GM23338 (cell line): ENCODE measurements at regions not wholly inside any gene's neighbourhood (a gene's known extent, or its start where the extent isn't known, plus 50 kb on each side); places are given as distances from the start of the nearest gene placed in this dataset.

Experiments used
- ATAC-seq: fragments of 200-7000 bp; cut with Tn5 transposase; 3 replicates; pipeline ENCODE4 v1.9.1; 2020
- DNase-seq: peaks from one replicate; pipeline ENCODE4 v3.0.0-alpha.2; 2015; ENCODE audit warnings: low spot score
- H2AFZ ChIP-seq: fragments of 200-600 bp; sonication (generic); 2 replicates; pipeline ENCODE4 v1.8.0; 2016; ENCODE audit warnings: antibody characterized with exemption, mild to moderate bottlenecking, moderate library complexity
- H3F3A ChIP-seq: fragments of 200-600 bp; sonication (generic); replicated peaks from 2 replicates; pipeline ENCODE4 v1.8.0; 2017; ENCODE audit warnings: antibody characterized with exemption, mixed run types, low read depth
- H3K27ac ChIP-seq: fragments of 200-600 bp; sonication (generic); 2 replicates; pipeline ENCODE4 v1.6.1; 2016; ENCODE audit warnings: low read depth
- H3K27me3 ChIP-seq: fragments of 200-600 bp; sonication (generic); 2 replicates; pipeline ENCODE4 v1.8.0; 2016; ENCODE audit warnings: mild to moderate bottlenecking, mixed run types, moderate library complexity; ENCODE audit not compliant: insufficient read depth
- H3K36me3 ChIP-seq: fragments of 200-600 bp; sonication (generic); 2 replicates; pipeline ENCODE4 v1.8.0; 2016; ENCODE audit warnings: mild to moderate bottlenecking; ENCODE audit not compliant: insufficient read depth
- H3K4me1 ChIP-seq: fragments of 200-600 bp; sonication (generic); 2 replicates; pipeline ENCODE4 v1.8.0; 2016; ENCODE audit warnings: mild to moderate bottlenecking, moderate library complexity; ENCODE audit not compliant: insufficient read depth
- H3K4me2 ChIP-seq: fragments of 200-600 bp; sonication (generic); 2 replicates; pipeline ENCODE4 v1.7.1; 2017; ENCODE audit warnings: mixed run types
- H3K4me3 ChIP-seq: fragments of 200-600 bp; sonication (generic); 2 replicates; pipeline ENCODE4 v1.6.1; 2016; ENCODE audit warnings: mixed run types
- H3K79me2 ChIP-seq: fragments of 200-600 bp; sonication (generic); replicated peaks from 2 replicates; pipeline ENCODE4 v1.8.0; 2017; ENCODE audit warnings: mild to moderate bottlenecking; ENCODE audit not compliant: insufficient read depth
- H3K9me2 ChIP-seq: fragments of 200-600 bp; sonication (generic); 2 replicates; pipeline ENCODE4 v1.8.0; 2017; ENCODE audit not compliant: insufficient read depth
- H4K20me1 ChIP-seq: fragments of 200-600 bp; sonication (generic); replicated peaks from 2 replicates; pipeline ENCODE4 v1.8.0; 2017; ENCODE audit warnings: mild to moderate bottlenecking; ENCODE audit not compliant: insufficient read depth
- H3K27ac Mint-ChIP-seq: 2 replicates; pipeline ENCODE4 v1.8.0; 2020; ENCODE audit warnings: inconsistent platforms, mild to moderate bottlenecking, moderate library complexity, mixed read lengths
- H3K27me3 Mint-ChIP-seq: 3 replicates; pipeline ENCODE4 v1.8.0; 2022; ENCODE audit warnings: low read depth, mild to moderate bottlenecking, moderate library complexity, mixed read lengths, inconsistent platforms; ENCODE audit not compliant: insufficient read depth, poor library complexity
- H3K36me3 Mint-ChIP-seq: 3 replicates; pipeline ENCODE4 v1.8.0; 2021; ENCODE audit warnings: low read depth, mild to moderate bottlenecking, inconsistent platforms, moderate library complexity, mixed read lengths
- H3K4me1 Mint-ChIP-seq: 3 replicates; pipeline ENCODE4 v1.8.0; 2020; ENCODE audit warnings: mild to moderate bottlenecking, inconsistent platforms, mixed read lengths
- H3K4me3 Mint-ChIP-seq: 3 replicates; pipeline ENCODE4 v1.8.0; 2021; ENCODE audit warnings: moderate library complexity, mild to moderate bottlenecking, inconsistent platforms, mixed read lengths
- H3K9me3 Mint-ChIP-seq: 3 replicates; pipeline ENCODE4 v1.8.0; 2020; ENCODE audit warnings: moderate library complexity, mild to moderate bottlenecking, inconsistent platforms, mixed read lengths
- EZH2 ChIP-seq: fragments of 200-600 bp; sonication (generic); IDR thresholded peaks from one replicate; pipeline ENCODE4 v1.8.0; 2017; ENCODE audit warnings: antibody characterized with exemption, mild to moderate bottlenecking, low read depth; ENCODE audit not compliant: unreplicated experiment
- EZH2phosphoT487 ChIP-seq: fragments of 200-600 bp; sonication (generic); IDR thresholded peaks from one replicate; pipeline ENCODE4 v1.8.1; 2018; ENCODE audit warnings: antibody characterized with exemption; ENCODE audit not compliant: unreplicated experiment
- JUNB ChIP-seq: IDR thresholded peaks from one replicate; pipeline ENCODE4 v1.6.1; 2016; ENCODE audit warnings: antibody characterized with exemption; ENCODE audit not compliant: unreplicated experiment
- NANOG ChIP-seq: IDR thresholded peaks from 2 replicates; pipeline ENCODE4 v1.6.1; 2016; ENCODE audit warnings: antibody characterized with exemption, borderline replicate concordance
- STAT1 ChIP-seq: IDR thresholded peaks from one replicate; pipeline ENCODE4 v1.6.1; 2016; ENCODE audit warnings: antibody characterized with exemption; ENCODE audit not compliant: unreplicated experiment
- ZNF114 ChIP-seq: fragments of 250-450 bp; sonication (Bioruptor Pico); IDR thresholded peaks from 2 replicates; pipeline ENCODE4 v1.5.0; 2020; ENCODE audit warnings: mild to moderate bottlenecking, moderate library complexity
- ZNF331 ChIP-seq: fragments of 250-450 bp; sonication (Bioruptor Pico); IDR thresholded peaks from 2 replicates; pipeline ENCODE4 v1.5.0; 2020; ENCODE audit warnings: low read depth, mild to moderate bottlenecking, moderate library complexity
- TF ChIP-seq, protein P1 (sequence below): IDR thresholded peaks from one replicate; pipeline ENCODE4 v1.6.1; 2018; ENCODE audit warnings: antibody characterized with exemption; ENCODE audit not compliant: unreplicated experiment
- TF ChIP-seq, protein P2 (sequence below): IDR thresholded peaks from 2 replicates; pipeline ENCODE4 v1.6.1; 2016; ENCODE audit warnings: antibody characterized with exemption
- TF ChIP-seq, protein P3 (sequence below): fragments of 250-450 bp; sonication (Bioruptor Pico); IDR thresholded peaks from 2 replicates; pipeline ENCODE4 v1.5.0; 2020; ENCODE audit warnings: mild to moderate bottlenecking, moderate library complexity

DNA sequence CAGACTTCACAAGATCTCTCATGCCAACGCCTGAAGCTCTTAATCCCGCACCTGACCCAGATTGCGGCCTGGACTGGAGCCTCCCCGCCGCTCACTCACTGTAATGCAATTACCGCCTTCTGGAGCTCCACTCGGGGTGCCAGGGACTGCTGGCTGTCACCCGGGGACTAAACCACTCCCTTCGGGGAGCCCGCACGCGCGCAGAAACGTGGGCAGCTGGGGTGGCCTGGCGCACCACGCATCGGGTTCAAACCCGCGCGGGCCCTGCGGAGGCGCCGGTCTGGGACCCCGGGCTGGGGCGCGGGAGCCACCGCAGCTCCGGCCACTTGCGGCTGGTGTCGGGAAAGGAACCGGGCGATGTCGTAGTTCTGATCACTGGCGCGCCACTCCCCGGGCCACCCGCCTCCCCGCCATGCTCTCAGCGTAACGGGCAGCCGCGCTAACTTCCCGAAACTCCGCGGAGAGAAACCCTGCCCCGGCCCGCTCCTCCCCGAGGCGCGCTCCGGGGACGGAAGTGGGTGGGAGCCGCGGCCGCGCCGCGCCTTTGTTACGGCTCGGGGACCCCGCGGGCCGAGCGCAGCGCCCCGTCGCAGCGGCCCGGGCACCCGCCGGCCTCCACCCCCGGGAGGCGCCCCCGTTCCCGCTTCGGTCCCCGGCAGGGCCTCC is 100.3 kb upstream of the SVIL start:
- ATAC-seq: peak; percentile 10
- peak; percentile 68 for DNase-seq
- TF ChIP-seq ZNF331 (CRISPR knock-in tag) (no peak), EZH2 (peak; percentile 43)
- peaks cover 45% of the 10 kb centered on the region for H3K4me1 ChIP-seq
- H3K79me2 ChIP-seq: peaks cover 12% of the 10 kb centered on the region
- no peaks in the 10 kb centered on the region for H3K36me3 ChIP-seq
- Mint-ChIP-seq H3K27me3 (peaks cover 31% of the 10 kb centered on the region), H3K36me3 (no peaks in the 10 kb centered on the region; the same call in 2 of the 3 replicates), H3K4me3 (peak overlapping the region; percentile 77), H3K9me3 (no peaks in the 10 kb centered on the region), H3K27ac (no peak overlapping the region), H3K4me1 (peaks cover 30% of the 10 kb centered on the region)
- H3K9me2 ChIP-seq: 0 out of 2 replicates have a peak, but pooled peaks cover 2% of the 10 kb centered on the region
- peaks cover 16% of the 10 kb centered on the region; the same call in 1 of the 2 replicates for H4K20me1 ChIP-seq
- H3F3A ChIP-seq: 0 out of 2 replicates have a peak, but pooled peaks cover 3% of the 10 kb centered on the region
- H2AFZ ChIP-seq: peak overlapping the region; percentile 43
- H3K4me2 ChIP-seq: peak overlapping the region; percentile 94
- H3K4me3 ChIP-seq: peak overlapping the region; percentile 81
- H3K27ac ChIP-seq: no peak overlapping the region
- peaks cover 55% of the 10 kb centered on the region for H3K27me3 ChIP-seq

DNA sequence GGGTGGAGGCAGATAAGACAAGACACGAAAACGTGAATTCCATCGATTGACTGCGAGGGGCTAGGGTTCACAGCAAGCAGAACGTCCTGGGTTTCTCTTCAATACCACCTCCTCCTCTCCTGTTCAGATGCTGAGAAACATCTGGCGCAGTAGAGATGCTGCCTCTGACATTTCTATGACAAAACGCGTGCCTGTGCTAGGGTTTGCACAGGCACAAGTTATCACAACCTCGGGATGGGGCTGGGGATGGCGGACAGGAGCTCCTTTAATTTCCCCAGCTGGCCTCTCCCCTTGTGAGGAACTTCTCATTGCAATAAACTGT is 99.8 kb upstream of the SVIL start:
- no peak for ATAC-seq
- TF ChIP-seq, protein P1, sequence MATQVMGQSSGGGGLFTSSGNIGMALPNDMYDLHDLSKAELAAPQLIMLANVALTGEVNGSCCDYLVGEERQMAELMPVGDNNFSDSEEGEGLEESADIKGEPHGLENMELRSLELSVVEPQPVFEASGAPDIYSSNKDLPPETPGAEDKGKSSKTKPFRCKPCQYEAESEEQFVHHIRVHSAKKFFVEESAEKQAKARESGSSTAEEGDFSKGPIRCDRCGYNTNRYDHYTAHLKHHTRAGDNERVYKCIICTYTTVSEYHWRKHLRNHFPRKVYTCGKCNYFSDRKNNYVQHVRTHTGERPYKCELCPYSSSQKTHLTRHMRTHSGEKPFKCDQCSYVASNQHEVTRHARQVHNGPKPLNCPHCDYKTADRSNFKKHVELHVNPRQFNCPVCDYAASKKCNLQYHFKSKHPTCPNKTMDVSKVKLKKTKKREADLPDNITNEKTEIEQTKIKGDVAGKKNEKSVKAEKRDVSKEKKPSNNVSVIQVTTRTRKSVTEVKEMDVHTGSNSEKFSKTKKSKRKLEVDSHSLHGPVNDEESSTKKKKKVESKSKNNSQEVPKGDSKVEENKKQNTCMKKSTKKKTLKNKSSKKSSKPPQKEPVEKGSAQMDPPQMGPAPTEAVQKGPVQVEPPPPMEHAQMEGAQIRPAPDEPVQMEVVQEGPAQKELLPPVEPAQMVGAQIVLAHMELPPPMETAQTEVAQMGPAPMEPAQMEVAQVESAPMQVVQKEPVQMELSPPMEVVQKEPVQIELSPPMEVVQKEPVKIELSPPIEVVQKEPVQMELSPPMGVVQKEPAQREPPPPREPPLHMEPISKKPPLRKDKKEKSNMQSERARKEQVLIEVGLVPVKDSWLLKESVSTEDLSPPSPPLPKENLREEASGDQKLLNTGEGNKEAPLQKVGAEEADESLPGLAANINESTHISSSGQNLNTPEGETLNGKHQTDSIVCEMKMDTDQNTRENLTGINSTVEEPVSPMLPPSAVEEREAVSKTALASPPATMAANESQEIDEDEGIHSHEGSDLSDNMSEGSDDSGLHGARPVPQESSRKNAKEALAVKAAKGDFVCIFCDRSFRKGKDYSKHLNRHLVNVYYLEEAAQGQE: no peak
- TF ChIP-seq STAT1 (no peak), JUNB (no peak), ZNF331 (CRISPR knock-in tag) (no peak), EZH2 (no peak), NANOG (no peak), ZNF114 (CRISPR knock-in tag) (no peak), EZH2phosphoT487 (no peak)
- TF ChIP-seq, protein P2, sequence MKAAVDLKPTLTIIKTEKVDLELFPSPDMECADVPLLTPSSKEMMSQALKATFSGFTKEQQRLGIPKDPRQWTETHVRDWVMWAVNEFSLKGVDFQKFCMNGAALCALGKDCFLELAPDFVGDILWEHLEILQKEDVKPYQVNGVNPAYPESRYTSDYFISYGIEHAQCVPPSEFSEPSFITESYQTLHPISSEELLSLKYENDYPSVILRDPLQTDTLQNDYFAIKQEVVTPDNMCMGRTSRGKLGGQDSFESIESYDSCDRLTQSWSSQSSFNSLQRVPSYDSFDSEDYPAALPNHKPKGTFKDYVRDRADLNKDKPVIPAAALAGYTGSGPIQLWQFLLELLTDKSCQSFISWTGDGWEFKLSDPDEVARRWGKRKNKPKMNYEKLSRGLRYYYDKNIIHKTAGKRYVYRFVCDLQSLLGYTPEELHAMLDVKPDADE: no peak
- TF ChIP-seq, protein P3, sequence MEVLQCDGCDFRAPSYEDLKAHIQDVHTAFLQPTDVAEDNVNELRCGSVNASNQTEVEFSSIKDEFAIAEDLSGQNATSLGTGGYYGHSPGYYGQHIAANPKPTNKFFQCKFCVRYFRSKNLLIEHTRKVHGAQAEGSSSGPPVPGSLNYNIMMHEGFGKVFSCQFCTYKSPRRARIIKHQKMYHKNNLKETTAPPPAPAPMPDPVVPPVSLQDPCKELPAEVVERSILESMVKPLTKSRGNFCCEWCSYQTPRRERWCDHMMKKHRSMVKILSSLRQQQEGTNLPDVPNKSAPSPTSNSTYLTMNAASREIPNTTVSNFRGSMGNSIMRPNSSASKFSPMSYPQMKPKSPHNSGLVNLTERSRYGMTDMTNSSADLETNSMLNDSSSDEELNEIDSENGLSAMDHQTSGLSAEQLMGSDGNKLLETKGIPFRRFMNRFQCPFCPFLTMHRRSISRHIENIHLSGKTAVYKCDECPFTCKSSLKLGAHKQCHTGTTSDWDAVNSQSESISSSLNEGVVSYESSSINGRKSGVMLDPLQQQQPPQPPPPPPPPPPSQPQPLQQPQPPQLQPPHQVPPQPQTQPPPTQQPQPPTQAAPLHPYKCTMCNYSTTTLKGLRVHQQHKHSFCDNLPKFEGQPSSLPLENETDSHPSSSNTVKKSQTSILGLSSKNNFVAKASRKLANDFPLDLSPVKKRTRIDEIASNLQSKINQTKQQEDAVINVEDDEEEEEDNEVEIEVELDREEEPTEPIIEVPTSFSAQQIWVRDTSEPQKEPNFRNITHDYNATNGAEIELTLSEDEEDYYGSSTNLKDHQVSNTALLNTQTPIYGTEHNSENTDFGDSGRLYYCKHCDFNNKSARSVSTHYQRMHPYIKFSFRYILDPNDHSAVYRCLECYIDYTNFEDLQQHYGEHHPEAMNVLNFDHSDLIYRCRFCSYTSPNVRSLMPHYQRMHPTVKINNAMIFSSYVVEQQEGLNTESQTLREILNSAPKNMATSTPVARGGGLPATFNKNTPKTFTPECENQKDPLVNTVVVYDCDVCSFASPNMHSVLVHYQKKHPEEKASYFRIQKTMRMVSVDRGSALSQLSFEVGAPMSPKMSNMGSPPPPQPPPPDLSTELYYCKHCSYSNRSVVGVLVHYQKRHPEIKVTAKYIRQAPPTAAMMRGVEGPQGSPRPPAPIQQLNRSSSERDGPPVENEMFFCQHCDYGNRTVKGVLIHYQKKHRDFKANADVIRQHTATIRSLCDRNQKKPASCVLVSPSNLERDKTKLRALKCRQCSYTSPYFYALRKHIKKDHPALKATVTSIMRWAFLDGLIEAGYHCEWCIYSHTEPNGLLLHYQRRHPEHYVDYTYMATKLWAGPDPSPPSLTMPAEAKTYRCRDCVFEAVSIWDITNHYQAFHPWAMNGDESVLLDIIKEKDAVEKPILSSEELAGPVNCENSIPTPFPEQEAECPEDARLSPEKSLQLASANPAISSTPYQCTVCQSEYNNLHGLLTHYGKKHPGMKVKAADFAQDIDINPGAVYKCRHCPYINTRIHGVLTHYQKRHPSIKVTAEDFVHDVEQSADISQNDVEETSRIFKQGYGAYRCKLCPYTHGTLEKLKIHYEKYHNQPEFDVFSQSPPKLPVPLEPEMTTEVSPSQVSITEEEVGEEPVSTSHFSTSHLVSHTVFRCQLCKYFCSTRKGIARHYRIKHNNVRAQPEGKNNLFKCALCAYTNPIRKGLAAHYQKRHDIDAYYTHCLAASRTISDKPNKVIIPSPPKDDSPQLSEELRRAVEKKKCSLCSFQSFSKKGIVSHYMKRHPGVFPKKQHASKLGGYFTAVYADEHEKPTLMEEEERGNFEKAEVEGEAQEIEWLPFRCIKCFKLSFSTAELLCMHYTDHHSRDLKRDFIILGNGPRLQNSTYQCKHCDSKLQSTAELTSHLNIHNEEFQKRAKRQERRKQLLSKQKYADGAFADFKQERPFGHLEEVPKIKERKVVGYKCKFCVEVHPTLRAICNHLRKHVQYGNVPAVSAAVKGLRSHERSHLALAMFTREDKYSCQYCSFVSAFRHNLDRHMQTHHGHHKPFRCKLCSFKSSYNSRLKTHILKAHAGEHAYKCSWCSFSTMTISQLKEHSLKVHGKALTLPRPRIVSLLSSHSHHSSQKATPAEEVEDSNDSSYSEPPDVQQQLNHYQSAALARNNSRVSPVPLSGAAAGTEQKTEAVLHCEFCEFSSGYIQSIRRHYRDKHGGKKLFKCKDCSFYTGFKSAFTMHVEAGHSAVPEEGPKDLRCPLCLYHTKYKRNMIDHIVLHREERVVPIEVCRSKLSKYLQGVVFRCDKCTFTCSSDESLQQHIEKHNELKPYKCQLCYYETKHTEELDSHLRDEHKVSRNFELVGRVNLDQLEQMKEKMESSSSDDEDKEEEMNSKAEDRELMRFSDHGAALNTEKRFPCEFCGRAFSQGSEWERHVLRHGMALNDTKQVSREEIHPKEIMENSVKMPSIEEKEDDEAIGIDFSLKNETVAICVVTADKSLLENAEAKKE (CRISPR knock-in tag): no peak

More for the DNA sequence above, 99.8 kb upstream of the SVIL start:
- H3K36me3 Mint-ChIP-seq: no peaks in the 10 kb centered on the region; the same call in 2 of the 3 replicates
- no peaks in the 10 kb centered on the region for H3K36me3 ChIP-seq
- H4K20me1 ChIP-seq: peaks cover 16% of the 10 kb centered on the region; the same call in 1 of the 2 replicates
- H3K9me2 ChIP-seq: 0 out of 2 replicates have a peak, but pooled peaks cover 2% of the 10 kb centered on the region
- peak overlapping the region; percentile 81 for H3K4me3 ChIP-seq
- peaks cover 17% of the 10 kb centered on the region for H3K79me2 ChIP-seq
- peaks cover 30% of the 10 kb centered on the region for H3K4me1 Mint-ChIP-seq
- peaks cover 31% of the 10 kb centered on the region for H3K27me3 Mint-ChIP-seq
- peak overlapping the region; percentile 43; the same call in 1 of the 2 replicates for H2AFZ ChIP-seq
- peaks cover 55% of the 10 kb centered on the region for H3K27me3 ChIP-seq
- peaks cover 45% of the 10 kb centered on the region for H3K4me1 ChIP-seq
- H3K9me3 Mint-ChIP-seq: no peaks in the 10 kb centered on the region
- H3K27ac Mint-ChIP-seq: no peak overlapping the region
- peak overlapping the region; percentile 94 for H3K4me2 ChIP-seq
- H3F3A ChIP-seq: 0 out of 2 replicates have a peak, but pooled peaks cover 3% of the 10 kb centered on the region
- H3K4me3 Mint-ChIP-seq: peak overlapping the region; percentile 77
- no peak overlapping the region for H3K27ac ChIP-seq
- no peak for DNase-seq
